B cell (primary cell): ENCODE measurements at regions not wholly inside any gene's neighbourhood (a gene's known extent, or its start where the extent isn't known, plus 50 kb on each side); places are given as distances from the start of the nearest gene placed in this dataset.

Experiments
- ATAC-seq: fragments of 200-7000 bp; cut with Tn5 transposase; one replicate; pipeline ENCODE4 v1.10.0; 2021; ENCODE audit warnings: low read depth, mild to moderate bottlenecking, moderate number of reproducible peaks, moderate library complexity
- CTCF ChIA-PET: fragments of 350-600 bp; sonication (Branson Sonifier 250); formaldehyde crosslinking; loops from one replicate; lab custom pipeline; 2021; ENCODE audit warnings: antibody characterized with exemption, inconsistent platforms; lab: Charles Lee
- POLR2A ChIA-PET: fragments of 350-600 bp; sonication (Branson Sonifier 250); formaldehyde crosslinking; loops from one replicate; lab custom pipeline; 2021; ENCODE audit warnings: antibody characterized with exemption; lab: Charles Lee
- DNase-seq: peaks from one replicate; pipeline ENCODE4 v3.0.0; 2013
- H2AFZ ChIP-seq: 2 replicates; pipeline ENCODE4 v1.6.1; 2012; ENCODE audit warnings: mild to moderate bottlenecking, low read depth, low read length; ENCODE audit not compliant: insufficient read depth, poor library complexity, severe bottlenecking
- H3K27ac ChIP-seq, 2 donors: 1 replicate in 1 of 2; 2 replicates in 1 of 2; pipeline ENCODE4 v1.5.1; 2012 to 2013; ENCODE audit warnings: low read length in 2 of 2, mild to moderate bottlenecking in 2 of 2, moderate library complexity in 1 of 2
- H3K27me3 ChIP-seq, 4 experiments: fragments of 200-600 bp in 1 of 4; sonication (generic) in 1 of 4; replicated peaks in 1 of 4; 1 replicate in 2 of 4; 2 replicates in 2 of 4; pipeline versions ENCODE4 v1.6.1 to v1.7.0; 2013 to 2016; ENCODE audit warnings: low read length in 3 of 4, mild to moderate bottlenecking in 2 of 4, mixed read lengths in 1 of 4, moderate library complexity in 1 of 4; ENCODE audit not compliant: insufficient read depth in 4 of 4, control insufficient read depth in 3 of 4; ENCODE audit errors: control extremely low read depth in 1 of 4
- H3K36me3 ChIP-seq, 2 experiments: replicated peaks in 1 of 2; 1 replicate in 1 of 2; 2 replicates in 1 of 2; pipeline versions ENCODE4 v1.6.1 to v1.7.1; 2013; ENCODE audit warnings: low read length in 1 of 2; ENCODE audit not compliant: insufficient read depth in 2 of 2, control insufficient read depth in 1 of 2; ENCODE audit errors: control extremely low read depth in 1 of 2, extremely low read depth in 1 of 2
- H3K4me1 ChIP-seq, 2 donors: fragments of 200-600 bp in 1 of 2; sonication (generic) in 1 of 2; 1 replicate in 1 of 2; 2 replicates in 1 of 2; pipeline versions ENCODE4 v1.5.1 to v1.6.1; 2013 to 2017; ENCODE audit warnings: low read length in 2 of 2; ENCODE audit not compliant: control insufficient read depth in 2 of 2, insufficient read depth in 2 of 2
- H3K4me2 ChIP-seq: replicated peaks from 2 replicates; pipeline ENCODE3; 2012; ENCODE audit warnings: mild to moderate bottlenecking, low read depth, low read length; ENCODE audit not compliant: poor library complexity, severe bottlenecking
- H3K4me3 ChIP-seq, 5 experiments: fragments of 200-600 bp in 1 of 5; sonication (generic) in 1 of 5; 1 replicate in 3 of 5; 2 replicates in 2 of 5; pipeline versions ENCODE4 v1.5.1 to v1.7.0; 2011 to 2016; ENCODE audit warnings: low read length in 4 of 5, mild to moderate bottlenecking in 4 of 5, low read depth in 2 of 5, control low read depth in 1 of 5, moderate library complexity in 1 of 5; ENCODE audit not compliant: insufficient read depth in 1 of 5; ENCODE audit errors: control extremely low read depth in 1 of 5, extremely low read depth in 1 of 5
- H3K79me2 ChIP-seq: fragments of 200-600 bp; sonication (generic); one replicate; pipeline ENCODE4 v1.6.0; 2016; ENCODE audit warnings: low read length; ENCODE audit not compliant: control insufficient read depth, insufficient read depth
- H3K9ac ChIP-seq: fragments of 200-600 bp; sonication (generic); 2 replicates; pipeline ENCODE4 v1.6.1; 2017; ENCODE audit warnings: mild to moderate bottlenecking, low read length, moderate library complexity
- H3K9me3 ChIP-seq, 3 donors: one replicate each; pipeline versions ENCODE4 v1.6.1 to v1.7.1; 2013; ENCODE audit warnings: low read length in 2 of 3; ENCODE audit not compliant: control insufficient read depth in 2 of 3, insufficient read depth in 1 of 3; ENCODE audit errors: control extremely low read depth in 1 of 3
- H4K20me1 ChIP-seq: 2 replicates; pipeline ENCODE4 v1.6.0; 2012; ENCODE audit warnings: mild to moderate bottlenecking, low read length; ENCODE audit not compliant: insufficient read depth, control insufficient read depth, poor library complexity, severe bottlenecking
- H3K27ac Mint-ChIP-seq: one replicate; pipeline ENCODE4 v1.8.0; 2021; ENCODE audit warnings: mixed read lengths
- H3K27me3 Mint-ChIP-seq: one replicate; pipeline ENCODE4 v1.8.0; 2021; ENCODE audit warnings: mixed read lengths
- H3K4me1 Mint-ChIP-seq: one replicate; pipeline ENCODE4 v1.8.0; 2021; ENCODE audit warnings: mixed read lengths
- H3K4me3 Mint-ChIP-seq: one replicate; pipeline ENCODE4 v1.8.0; 2021; ENCODE audit warnings: mixed read lengths
- H3K9me3 Mint-ChIP-seq: one replicate; pipeline ENCODE4 v1.8.0; 2022; ENCODE audit warnings: mixed read lengths; ENCODE audit not compliant: insufficient read depth
- EZH2 ChIP-seq: IDR thresholded peaks from 2 replicates; pipeline ENCODE4 v1.6.1; 2012; ENCODE audit warnings: borderline replicate concordance, low read depth, mild to moderate bottlenecking, moderate library complexity, low read length; ENCODE audit not compliant: insufficient read depth, poor library complexity, severe bottlenecking
- WGBS: methylation state at CpG from one replicate; pipeline ENCODE4 v1.1.5; 2013; ENCODE audit warnings: missing lambda C conversion rate; ENCODE audit not compliant: insufficient coverage; 5-methylcytosine and 5-hydroxymethylcytosine counted together
- intact Hi-C: fragments of 100-400 bp; cut with micrococcal nuclease; formaldehyde crosslinking; loops from one replicate; pipeline ENCODE4 v1.10.0; 2022
- TF ChIP-seq, protein P1 (sequence below): fragments of 200-600 bp; IDR thresholded peaks from one replicate; pipeline ENCODE4 v1.8.0; 2022; ENCODE audit warnings: antibody characterized with exemption, mild to moderate bottlenecking

DNA sequence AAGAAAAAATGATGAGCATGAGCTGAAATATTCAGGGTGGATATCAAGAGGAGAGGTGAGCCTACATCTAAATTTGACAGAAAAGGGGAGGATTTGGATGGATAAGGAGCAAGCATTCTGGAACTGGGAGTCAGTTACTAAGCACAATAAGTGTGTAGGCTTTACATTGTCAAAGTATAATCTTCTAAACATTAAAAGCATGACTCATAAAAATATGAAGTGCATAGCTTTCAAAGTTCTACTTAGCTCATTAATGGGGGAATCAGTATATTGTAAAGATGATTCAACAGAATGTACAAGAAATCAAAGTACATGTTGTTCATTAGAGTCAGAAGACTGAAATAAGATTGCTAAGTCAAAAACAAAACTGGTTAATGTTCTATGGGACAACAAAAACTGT, 248.0 kb upstream of the GAS1 start:
- intact Hi-C loops: no loop called here
- H3K27ac ChIP-seq: no peak overlapping the region
- H4K20me1 ChIP-seq: no peaks in the 10 kb centered on the region
- Mint-ChIP-seq H3K27ac (no peak overlapping the region), H3K4me1 (no peaks in the 10 kb centered on the region), H3K27me3 (peaks cover 10% of the 10 kb centered on the region), H3K4me3 (no peak overlapping the region), H3K9me3 (peaks cover 2% of the 10 kb centered on the region)
- H3K4me2 ChIP-seq: no peak overlapping the region
- POLR2A ChIA-PET: no interaction called here
- CTCF ChIA-PET: no interaction called here
- ATAC-seq: no peak
- no peaks in the 10 kb centered on the region for H3K4me1 ChIP-seq
- H2AFZ ChIP-seq: no peak overlapping the region
- no peak for DNase-seq
- H3K9me3 ChIP-seq: no peaks in the 10 kb centered on the region
- no peak overlapping the region for H3K4me3 ChIP-seq
- H3K36me3 ChIP-seq: no peaks in the 10 kb centered on the region
- no peaks in the 10 kb centered on the region for H3K27me3 ChIP-seq
- TF ChIP-seq EZH2: no peak
- TF ChIP-seq, protein P1, sequence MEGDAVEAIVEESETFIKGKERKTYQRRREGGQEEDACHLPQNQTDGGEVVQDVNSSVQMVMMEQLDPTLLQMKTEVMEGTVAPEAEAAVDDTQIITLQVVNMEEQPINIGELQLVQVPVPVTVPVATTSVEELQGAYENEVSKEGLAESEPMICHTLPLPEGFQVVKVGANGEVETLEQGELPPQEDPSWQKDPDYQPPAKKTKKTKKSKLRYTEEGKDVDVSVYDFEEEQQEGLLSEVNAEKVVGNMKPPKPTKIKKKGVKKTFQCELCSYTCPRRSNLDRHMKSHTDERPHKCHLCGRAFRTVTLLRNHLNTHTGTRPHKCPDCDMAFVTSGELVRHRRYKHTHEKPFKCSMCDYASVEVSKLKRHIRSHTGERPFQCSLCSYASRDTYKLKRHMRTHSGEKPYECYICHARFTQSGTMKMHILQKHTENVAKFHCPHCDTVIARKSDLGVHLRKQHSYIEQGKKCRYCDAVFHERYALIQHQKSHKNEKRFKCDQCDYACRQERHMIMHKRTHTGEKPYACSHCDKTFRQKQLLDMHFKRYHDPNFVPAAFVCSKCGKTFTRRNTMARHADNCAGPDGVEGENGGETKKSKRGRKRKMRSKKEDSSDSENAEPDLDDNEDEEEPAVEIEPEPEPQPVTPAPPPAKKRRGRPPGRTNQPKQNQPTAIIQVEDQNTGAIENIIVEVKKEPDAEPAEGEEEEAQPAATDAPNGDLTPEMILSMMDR: no peak
- no peaks in the 10 kb centered on the region for H3K79me2 ChIP-seq
- H3K9ac ChIP-seq: no peak overlapping the region

DNA sequence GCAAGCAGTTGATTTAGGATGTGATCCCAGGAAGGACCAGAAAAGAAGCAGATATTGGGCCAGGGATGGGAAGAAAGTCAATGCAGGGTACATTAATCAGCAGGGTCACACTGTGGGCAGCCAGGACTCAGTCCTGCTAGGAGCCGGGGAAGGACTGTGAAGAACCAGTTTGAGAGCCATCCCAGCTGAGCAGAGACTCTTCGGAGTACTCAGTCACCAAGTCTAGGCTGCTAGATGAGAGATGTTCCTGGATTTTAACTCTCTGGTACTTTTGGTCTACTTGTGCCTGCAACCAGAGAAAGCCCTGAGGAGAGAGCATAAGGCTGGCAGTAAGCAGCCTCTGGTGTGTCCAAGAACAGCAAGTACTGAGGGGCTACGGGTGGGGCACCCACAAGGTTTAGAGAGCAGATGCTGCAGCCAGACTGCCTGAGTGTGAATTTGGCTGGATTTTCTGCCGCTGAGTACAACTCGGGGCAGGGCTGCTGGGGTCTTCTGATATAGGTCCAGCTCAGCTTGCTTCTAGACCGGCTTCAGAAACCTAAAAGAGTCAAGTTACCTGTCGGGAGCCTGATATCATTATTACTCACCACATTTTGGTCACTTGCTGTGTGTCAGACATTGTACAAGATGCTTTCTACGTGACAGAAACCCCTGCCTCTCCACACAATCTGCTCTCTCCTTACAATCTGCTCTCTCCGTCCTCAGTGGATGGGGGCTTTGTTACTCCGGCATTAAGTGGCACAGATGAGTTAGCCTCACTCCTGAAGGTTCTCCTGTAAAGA, 250.2 kb upstream of the GAS1 start:
- intact Hi-C loops: no loop called here
- Histone ChIP-seq H2AFZ (no peak overlapping the region), H3K79me2 (no peaks in the 10 kb centered on the region), H3K4me1 (no peaks in the 10 kb centered on the region), H3K4me3 (no peak overlapping the region), H3K36me3 (no peaks in the 10 kb centered on the region), H3K9ac (no peak overlapping the region), H3K27ac (no peak overlapping the region), H4K20me1 (no peaks in the 10 kb centered on the region), H3K27me3 (no peaks in the 10 kb centered on the region), H3K4me2 (no peak overlapping the region), H3K9me3 (no peaks in the 10 kb centered on the region)
- TF ChIP-seq EZH2: no peak
- TF ChIP-seq, protein P1: no peak
- DNase-seq: peak; percentile 4
- Mint-ChIP-seq H3K4me1 (no peaks in the 10 kb centered on the region), H3K27me3 (peaks cover 13% of the 10 kb centered on the region), H3K4me3 (no peak overlapping the region), H3K27ac (no peak overlapping the region), H3K9me3 (peaks cover 2% of the 10 kb centered on the region)
- ATAC-seq: no peak
- POLR2A ChIA-PET: no interaction called here
- 93% methylated on average over 8 of the region's 10 CpGs for WGBS
- CTCF ChIA-PET: no interaction called here
